ENCODE measurements at regions not wholly inside any gene's neighbourhood (a gene's known extent, or its start where the extent isn't known, plus 50 kb on each side); places are given as distances from the start of the nearest gene placed in this dataset.

GRCh38 chr5:36795366-36795765 lies 81.2 kb upstream of the NIPBL start (continued):
- TF ChIP-seq ZNF462 (CRISPR knock-in tag; IDR thresholded peaks at IDR 0.05): no peak
- no peak for TF ChIP-seq CREB1 (CRISPR knock-in tag; IDR thresholded peaks at IDR 0.05; ENCODE audit: low read depth)
- no peak for TF ChIP-seq JUNB (IDR thresholded peaks at IDR 0.05; ENCODE audit: unreplicated experiment)
- TF ChIP-seq STAT1 (IDR thresholded peaks at IDR 0.05; ENCODE audit: unreplicated experiment): no peak
- TF ChIP-seq EZH2phosphoT487 (IDR thresholded peaks at IDR 0.05; ENCODE audit: unreplicated experiment): no peak
- no peak for TF ChIP-seq NANOG (IDR thresholded peaks at IDR 0.05; ENCODE audit: borderline replicate concordance)
- TF ChIP-seq ZNF331 (CRISPR knock-in tag; IDR thresholded peaks at IDR 0.05; ENCODE audit: low read depth): no peak

GRCh38 chr5:36796155-36796554 lies 80.4 kb upstream of the NIPBL start:
- Histone ChIP-seq H3K4me3 (no peak overlapping the region), H3K4me1 (ENCODE audit: insufficient read depth) (peaks cover 10% of the 10 kb centered on the region), H4K20me1 (replicated peaks; ENCODE audit: insufficient read depth) (no peaks in the 10 kb centered on the region), H3K27ac (ENCODE audit: low read depth) (no peak overlapping the region), H3K27me3 (ENCODE audit: insufficient read depth) (no peaks in the 10 kb centered on the region), H3F3A (replicated peaks; ENCODE audit: low read depth) (no peaks in the 10 kb centered on the region), H3K79me2 (replicated peaks; ENCODE audit: insufficient read depth) (no peaks in the 10 kb centered on the region), H2AFZ (peak overlapping the region; percentile 67; the same call in 1 of the 2 replicates), H3K36me3 (ENCODE audit: insufficient read depth) (no peaks in the 10 kb centered on the region), H3K9me2 (ENCODE audit: insufficient read depth) (peaks cover 7% of the 10 kb centered on the region), H3K4me2 (no peak overlapping the region)
- peaks cover 6% of the 10 kb centered on the region for H3K4me1 Mint-ChIP-seq
- H3K27ac Mint-ChIP-seq: no peak overlapping the region
- no peak overlapping the region for H3K4me3 Mint-ChIP-seq
- ATAC-seq: no peak
- TF ChIP-seq CREB1 (CRISPR knock-in tag; IDR thresholded peaks at IDR 0.05; ENCODE audit: low read depth) (no peak), NANOG (IDR thresholded peaks at IDR 0.05; ENCODE audit: borderline replicate concordance) (no peak), ZNF114 (CRISPR knock-in tag; IDR thresholded peaks at IDR 0.05) (no peak)
- no peaks in the 10 kb centered on the region for H3K9me3 Mint-ChIP-seq
- H3K27me3 Mint-ChIP-seq (ENCODE audit: insufficient read depth, low read depth, poor library complexity): no peaks in the 10 kb centered on the region
- no peaks in the 10 kb centered on the region for H3K36me3 Mint-ChIP-seq (ENCODE audit: low read depth)
- peak; percentile 19 for DNase-seq (ENCODE audit: low spot score)
